Thyroid gland (tissue), 4 donors: ENCODE measurements at regions not wholly inside any gene's neighbourhood (a gene's known extent, or its start where the extent isn't known, plus 50 kb on each side); places are given as distances from the start of the nearest gene placed in this dataset.

Experiments
- DNase-seq, 2 donors: peaks; one replicate each; pipeline ENCODE4 v3.0.0-alpha.2; 2019
- H3K27ac ChIP-seq, 3 donors: fragments of 200-600 bp; sonication (generic); 1 replicate in 2 of 3; 2 replicates in 1 of 3; pipeline ENCODE4 v1.5.1; 2016 to 2019; ENCODE audit warnings: mild to moderate bottlenecking in 1 of 3, moderate library complexity in 1 of 3
- H3K27me3 ChIP-seq: fragments of 200-600 bp; sonication (generic); one replicate; pipeline ENCODE4 v1.5.1; 2019
- H3K36me3 ChIP-seq, 2 donors: fragments of 200-600 bp; sonication (generic); one replicate each; pipeline ENCODE4 v1.5.1; 2016 to 2019
- H3K4me1 ChIP-seq, 2 donors: fragments of 200-600 bp; sonication (generic); one replicate each; pipeline ENCODE4 v1.5.1; 2017 to 2019
- H3K4me3 ChIP-seq, 3 donors: fragments of 200-600 bp; sonication (generic); replicated peaks in 1 of 3; 1 replicate in 2 of 3; 2 replicates in 1 of 3; pipeline ENCODE4 v1.5.1; 2016; ENCODE audit warnings: mild to moderate bottlenecking in 1 of 3
- H3K9me3 ChIP-seq: fragments of 200-600 bp; sonication (generic); one replicate; pipeline ENCODE4 v1.5.1; 2017
- CTCF ChIP-seq, 6 experiments: fragments of 200-600 bp in 3 of 6; fragments of 450-650 bp in 3 of 6; sonication (generic) in 3 of 6; IDR thresholded peaks; one replicate each; pipeline ENCODE4 v1.5.1; 2016 to 2019; ENCODE audit warnings: antibody characterized with exemption in 6 of 6, mild to moderate bottlenecking in 2 of 6, inconsistent platforms in 1 of 6, moderate library complexity in 1 of 6
- POLR2A ChIP-seq, 2 donors: fragments of 450-650 bp; IDR thresholded peaks; one replicate each; pipeline ENCODE4 v1.6.1; 2017; ENCODE audit warnings: antibody characterized with exemption in 2 of 2, mild to moderate bottlenecking in 2 of 2, moderate library complexity in 1 of 2
- WGBS, 2 donors: methylation state at CpG; one replicate each; pipeline ENCODE4 v1.1.5; 2017; 5-methylcytosine and 5-hydroxymethylcytosine counted together
- intact Hi-C: fragments of 100-400 bp; cut with DNase I; formaldehyde crosslinking; loops from one replicate; pipeline ENCODE4 v1.15.1; 2023

DNA sequence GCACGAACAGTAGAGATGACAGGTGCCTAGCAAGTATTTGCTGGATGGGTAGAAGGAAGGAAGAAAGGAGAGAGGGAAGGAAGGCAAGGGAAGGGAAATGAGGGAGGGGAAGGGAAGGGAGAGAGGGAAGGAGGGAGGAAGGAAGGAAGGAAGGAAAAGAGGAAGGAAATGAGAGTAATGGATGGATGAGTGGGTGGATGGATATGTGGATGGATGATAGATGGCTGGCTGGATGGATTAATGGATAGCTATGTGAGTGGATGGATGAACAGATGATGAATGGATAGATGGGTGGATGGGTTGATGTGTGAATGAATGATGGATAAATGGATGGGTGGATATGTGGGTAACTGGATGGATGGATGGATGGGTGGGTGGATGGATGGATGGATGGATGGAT lies 125.9 kb upstream of the FGF3 start:
- no peak for DNase-seq
- intact Hi-C loops: no loop called here
- no peaks in the 10 kb centered on the region for H3K9me3 ChIP-seq
- no peak overlapping the region for H3K4me3 ChIP-seq
- peaks cover 10 to 22% of the 10 kb centered on the region in 2 donors for H3K4me1 ChIP-seq
- no peak for TF ChIP-seq POLR2A (IDR thresholded peaks at IDR 0.05)
- H3K27me3 ChIP-seq: no peaks in the 10 kb centered on the region
- H3K36me3 ChIP-seq: no peaks in the 10 kb centered on the region
- no peak overlapping the region for H3K27ac ChIP-seq
- 93 to 94% methylated on average over 1 of the region's 1 CpG for WGBS, 2 donors

- Histone ChIP-seq H3K27ac (no peak overlapping the region), H3K4me3 (no peak overlapping the region), H3K27me3 (no peaks in the 10 kb centered on the region), H3K9me3 (no peaks in the 10 kb centered on the region), H3K36me3 (no peaks in the 10 kb centered on the region), H3K4me1 (peaks cover 2 to 10% of the 10 kb centered on the region in 2 donors)
- no peak for TF ChIP-seq POLR2A (IDR thresholded peaks at IDR 0.05)
- no peak for TF ChIP-seq CTCF (IDR thresholded peaks at IDR 0.05)
- intact Hi-C loops: no loop called here
- DNase-seq: no peak
- 88 to 94% methylated on average over 5 of the region's 5 CpGs for WGBS, 2 donors
These were observed 128.0 kb upstream of the FGF3 start for GRCh38 chr11:69947059-69947792.

- Histone ChIP-seq H3K4me1 (peaks cover 0 to 4% of the 10 kb centered on the region in 2 donors), H3K36me3 (no peaks in the 10 kb centered on the region), H3K27me3 (no peaks in the 10 kb centered on the region), H3K4me3 (no peak overlapping the region), H3K27ac (no peak overlapping the region), H3K9me3 (no peaks in the 10 kb centered on the region)
- no peak for TF ChIP-seq POLR2A (IDR thresholded peaks at IDR 0.05)
- no peak for TF ChIP-seq CTCF (IDR thresholded peaks at IDR 0.05)
- 79 to 85% methylated on average over 12 of the region's 12 CpGs for WGBS, 2 donors
- intact Hi-C loops: no loop called here
- no peak for DNase-seq
These were observed 128.6 kb upstream of the FGF3 start for GRCh38 chr11:69947793-69948255.

- TF ChIP-seq POLR2A (IDR thresholded peaks at IDR 0.05): no peak
- TF ChIP-seq CTCF (IDR thresholded peaks at IDR 0.05): peak in 1 of 6 experiments; percentile 13
- no peak overlapping the region for H3K4me3 ChIP-seq
- no peaks in the 10 kb centered on the region for H3K9me3 ChIP-seq
- intact Hi-C loops: no loop called here
- no peak overlapping the region for H3K27ac ChIP-seq
- H3K4me1 ChIP-seq: no peaks in the 10 kb centered on the region
- no peaks in the 10 kb centered on the region for H3K27me3 ChIP-seq
- WGBS, 2 donors: 63 to 65% methylated on average over 16 to 24 of the region's 24 CpGs
- DNase-seq: no peak
- H3K36me3 ChIP-seq: no peaks in the 10 kb centered on the region
These were observed 129.3 kb upstream of the FGF3 start for GRCh38 chr11:69948256-69949141.

GRCh38 chr11:69949327-69949726 lies 128.8 kb upstream of the ANO1 start:
- intact Hi-C loops: no loop called here
- no peaks in the 10 kb centered on the region for H3K27me3 ChIP-seq
- 73% methylated on average over 6 of the region's 6 CpGs; no CpG with 5 or more reads in 1 of the 2 donors for WGBS, 2 donors
- H3K36me3 ChIP-seq: no peaks in the 10 kb centered on the region
- H3K9me3 ChIP-seq: no peaks in the 10 kb centered on the region
- TF ChIP-seq POLR2A (IDR thresholded peaks at IDR 0.05) (no peak), CTCF (IDR thresholded peaks at IDR 0.05) (no peak)
- H3K27ac ChIP-seq: no peak overlapping the region
- no peak for DNase-seq
- H3K4me1 ChIP-seq: no peaks in the 10 kb centered on the region
- no peak overlapping the region for H3K4me3 ChIP-seq
